ENCODE measurements at regions not wholly inside any gene's neighbourhood (a gene's known extent, or its start where the extent isn't known, plus 50 kb on each side); places are given as distances from the start of the nearest gene placed in this dataset.
A peak's percentile ranks its signal among the peaks of the same experiment; 100 is the strongest.
"Not testable (repeated sequence)": the region's sequence is repeated elsewhere in the genome, so short reads cannot be mapped to it uniquely, and the experiment has no call there.

GRCh38 chr6:140462076-140462452, 1087.6 kb upstream of the CITED2 start:
- in situ Hi-C loops (cut with MboI; ENCODE audit: low sequenced_read_pairs, unreplicated experiment) = no loop called here
- DNase-seq (ENCODE audit: low spot score) = no peak
- no peak for TF ChIP-seq CTCF (IDR thresholded peaks at IDR 0.05; ENCODE audit: borderline replicate concordance, control extremely low read depth, extremely low read depth, insufficient read depth, missing control alignments)

- in situ Hi-C loops (cut with MboI; ENCODE audit: low sequenced_read_pairs, unreplicated experiment) = no loop called here
- TF ChIP-seq CTCF (IDR thresholded peaks at IDR 0.05; ENCODE audit: borderline replicate concordance, control extremely low read depth, extremely low read depth, insufficient read depth, missing control alignments) = no peak
- DNase-seq (ENCODE audit: low spot score) = no peak
Measured at GRCh38 chr6:140460267-140460666, 1085.8 kb upstream of the CITED2 start.

- in situ Hi-C loops (cut with MboI; ENCODE audit: low sequenced_read_pairs, unreplicated experiment) = no loop called here
Measured at GRCh38 chr6:140459209-140459608, 1084.8 kb upstream of the CITED2 start.

GRCh38 chr6:140446241-140446640, 1071.8 kb upstream of the CITED2 start:
- in situ Hi-C loops (cut with MboI; ENCODE audit: low sequenced_read_pairs, unreplicated experiment) = no loop called here
- TF ChIP-seq CTCF (IDR thresholded peaks at IDR 0.05; ENCODE audit: borderline replicate concordance, control extremely low read depth, extremely low read depth, insufficient read depth, missing control alignments) = no peak
- DNase-seq (ENCODE audit: low spot score) = no peak

More at GRCh38 chr6:140459209-140459608, 1084.8 kb upstream of the CITED2 start:
- DNase-seq (ENCODE audit: low spot score) = no peak
- no peak for TF ChIP-seq CTCF (IDR thresholded peaks at IDR 0.05; ENCODE audit: borderline replicate concordance, control extremely low read depth, extremely low read depth, insufficient read depth, missing control alignments)

- in situ Hi-C loops (cut with MboI; ENCODE audit: low sequenced_read_pairs, unreplicated experiment) = no loop called here
- no peak for DNase-seq (ENCODE audit: low spot score)
- TF ChIP-seq CTCF (IDR thresholded peaks at IDR 0.05; ENCODE audit: borderline replicate concordance, control extremely low read depth, extremely low read depth, insufficient read depth, missing control alignments) = no peak
Measured at GRCh38 chr6:140445474-140446004, 1071.1 kb upstream of the CITED2 start.

GRCh38 chr6:140443112-140443511, 1068.7 kb upstream of the CITED2 start:
- in situ Hi-C loops (cut with MboI; ENCODE audit: low sequenced_read_pairs, unreplicated experiment); DNase-seq (ENCODE audit: low spot score): not testable (repeated sequence)

- TF ChIP-seq CTCF (IDR thresholded peaks at IDR 0.05; ENCODE audit: borderline replicate concordance, control extremely low read depth, extremely low read depth, insufficient read depth, missing control alignments) = peak; percentile 32
- in situ Hi-C loops (cut with MboI; ENCODE audit: low sequenced_read_pairs, unreplicated experiment) = no loop called here
- no peak for DNase-seq (ENCODE audit: low spot score)
Measured at GRCh38 chr6:140441256-140441655, 1066.8 kb upstream of the CITED2 start.
